Astrocyte (in vitro differentiated cells and primary cell): ENCODE measurements at regions not wholly inside any gene's neighbourhood (a gene's known extent, or its start where the extent isn't known, plus 50 kb on each side); places are given as distances from the start of the nearest gene placed in this dataset.

Experiments
- EZH2 ChIP-seq: IDR thresholded peaks from 2 replicates; pipeline ENCODE4 v1.6.1; 2012; ENCODE audit warnings: mild to moderate bottlenecking, low read length, inconsistent platforms; ENCODE audit not compliant: insufficient read depth
- TF ChIP-seq, protein P1 (sequence below): IDR thresholded peaks from 2 replicates; pipeline ENCODE4 v1.5.1; 2011; ENCODE audit warnings: low read depth, mild to moderate bottlenecking, inconsistent platforms, low read length, moderate library complexity; ENCODE audit not compliant: insufficient read depth

- TF ChIP-seq, protein P1, sequence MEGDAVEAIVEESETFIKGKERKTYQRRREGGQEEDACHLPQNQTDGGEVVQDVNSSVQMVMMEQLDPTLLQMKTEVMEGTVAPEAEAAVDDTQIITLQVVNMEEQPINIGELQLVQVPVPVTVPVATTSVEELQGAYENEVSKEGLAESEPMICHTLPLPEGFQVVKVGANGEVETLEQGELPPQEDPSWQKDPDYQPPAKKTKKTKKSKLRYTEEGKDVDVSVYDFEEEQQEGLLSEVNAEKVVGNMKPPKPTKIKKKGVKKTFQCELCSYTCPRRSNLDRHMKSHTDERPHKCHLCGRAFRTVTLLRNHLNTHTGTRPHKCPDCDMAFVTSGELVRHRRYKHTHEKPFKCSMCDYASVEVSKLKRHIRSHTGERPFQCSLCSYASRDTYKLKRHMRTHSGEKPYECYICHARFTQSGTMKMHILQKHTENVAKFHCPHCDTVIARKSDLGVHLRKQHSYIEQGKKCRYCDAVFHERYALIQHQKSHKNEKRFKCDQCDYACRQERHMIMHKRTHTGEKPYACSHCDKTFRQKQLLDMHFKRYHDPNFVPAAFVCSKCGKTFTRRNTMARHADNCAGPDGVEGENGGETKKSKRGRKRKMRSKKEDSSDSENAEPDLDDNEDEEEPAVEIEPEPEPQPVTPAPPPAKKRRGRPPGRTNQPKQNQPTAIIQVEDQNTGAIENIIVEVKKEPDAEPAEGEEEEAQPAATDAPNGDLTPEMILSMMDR = no peak
- TF ChIP-seq EZH2 = no peak
These were observed 1460.7 kb upstream of the B3GALT2 start for GRCh38 chr1:194647118-194647517.
